Pancreas (tissue), 10 donors: ENCODE measurements at regions not wholly inside any gene's neighbourhood (a gene's known extent, or its start where the extent isn't known, plus 50 kb on each side); places are given as distances from the start of the nearest gene placed in this dataset.
A peak's percentile ranks its signal among the peaks of the same experiment; 100 is the strongest.

ENCODE experiments used
- ATAC-seq, 4 donors: fragments of 200-7000 bp; cut with Tn5 transposase; one replicate each; pipeline versions ENCODE4 v1.8.0 to v1.9.1; 2020; ENCODE audit warnings: mild to moderate bottlenecking in 4 of 4, moderate library complexity in 4 of 4
- DNase-seq, 6 donors: peaks; one replicate each; pipeline ENCODE4 v3.0.0-alpha.2; 2020
- FAIRE-seq: peaks from 2 replicates; lab custom pipeline; 2012; peaks lifted over from hg19 to GRCh38; lab: Jason Lieb, UNC
- H3K27ac ChIP-seq, 4 donors: fragments of 200-600 bp; sonication (generic); 1 replicate in 3 of 4; 2 replicates in 1 of 4; pipeline versions ENCODE4 v1.5.0 to v1.8.0; 2020
- H3K27me3 ChIP-seq, 4 donors: fragments of 200-600 bp; one replicate each; pipeline ENCODE4 v1.8.0; 2021
- H3K36me3 ChIP-seq, 3 donors: fragments of 200-600 bp; sonication (generic) in 1 of 3; one replicate each; pipeline versions ENCODE4 v1.5.0 to v1.8.0; 2020 to 2021
- H3K4me1 ChIP-seq, 3 donors: fragments of 200-600 bp; one replicate each; pipeline ENCODE4 v1.8.0; 2021
- H3K4me3 ChIP-seq, 4 donors: fragments of 200-600 bp; sonication (generic) in 2 of 4; one replicate each; pipeline versions ENCODE4 v1.5.0 to v1.8.0; 2020 to 2021
- H3K9me3 ChIP-seq, 4 donors: fragments of 200-600 bp; one replicate each; pipeline ENCODE4 v1.8.0; 2021
- CTCF ChIP-seq, 4 donors: fragments of 200-600 bp; sonication (generic) in 3 of 4; IDR thresholded peaks; one replicate each; pipeline versions ENCODE4 v1.5.0 to v1.8.0; 2021; ENCODE audit warnings: antibody characterized with exemption in 4 of 4
- WGBS, 2 donors: extraction: QIAGEN DNeasy Blood & Tissue Kit; methylation state at CpG; one replicate each; pipeline ENCODE4 v1.1.7; 2013; 5-methylcytosine and 5-hydroxymethylcytosine counted together
- intact Hi-C, 3 donors: fragments of 100-400 bp; cut with DNase I; formaldehyde crosslinking; loops; one replicate each; pipeline versions ENCODE4 v1.11.1 to v1.14.2; 2022
- donor health status: healthy with polysubstance abuse.
- donor health status: DM: no; HTN: no; CAD: no; lungs with moderate emphysema.
- donor health status: DM: no; HTN: no; CAD: no.
- donor health status: control.
- donor health status: control.
- donor health status: Bipolar disorder and iron deficiency.
- donor health status: DM: yes; HTN: yes; CAD: no.
- donor health status: DM: no; HTN: no; CAD: no.
- donor health status: DM: no; HTN: no; CAD: no.
- donor health status: DM: yes; HTN: yes; CAD: no.

- H3K27me3 ChIP-seq: no peaks in the 10 kb centered on the region
- no peak for ATAC-seq
- no peak overlapping the region for H3K4me3 ChIP-seq
- TF ChIP-seq CTCF (IDR thresholded peaks at IDR 0.05): no peak
- no peaks in the 10 kb centered on the region for H3K9me3 ChIP-seq
- WGBS, 2 donors: 69 to 86% methylated on average over 6 of the region's 6 CpGs
- no peak overlapping the region for H3K27ac ChIP-seq
- intact Hi-C loops: no loop called here
- no peaks in the 10 kb centered on the region for H3K4me1 ChIP-seq
- no peak for DNase-seq
- H3K36me3 ChIP-seq: no peaks in the 10 kb centered on the region
- FAIRE-seq: no peak
Measured at GRCh38 chr17:71276079-71276478, 844.7 kb upstream of the SOX9 start.

GRCh38 chr17:71283486-71283885 lies 837.3 kb upstream of the SOX9 start:
- DNase-seq: no peak
- no peak overlapping the region for H3K27ac ChIP-seq
- 73 to 82% methylated on average over 4 of the region's 4 CpGs for WGBS, 2 donors
- no peaks in the 10 kb centered on the region for H3K27me3 ChIP-seq
- intact Hi-C loops: no loop called here
- no peaks in the 10 kb centered on the region for H3K4me1 ChIP-seq
- no peaks in the 10 kb centered on the region for H3K36me3 ChIP-seq
- no peak for ATAC-seq
- no peak for TF ChIP-seq CTCF (IDR thresholded peaks at IDR 0.05)
- FAIRE-seq: no peak
- H3K4me3 ChIP-seq: no peak overlapping the region
- H3K9me3 ChIP-seq: no peaks in the 10 kb centered on the region

DNA sequence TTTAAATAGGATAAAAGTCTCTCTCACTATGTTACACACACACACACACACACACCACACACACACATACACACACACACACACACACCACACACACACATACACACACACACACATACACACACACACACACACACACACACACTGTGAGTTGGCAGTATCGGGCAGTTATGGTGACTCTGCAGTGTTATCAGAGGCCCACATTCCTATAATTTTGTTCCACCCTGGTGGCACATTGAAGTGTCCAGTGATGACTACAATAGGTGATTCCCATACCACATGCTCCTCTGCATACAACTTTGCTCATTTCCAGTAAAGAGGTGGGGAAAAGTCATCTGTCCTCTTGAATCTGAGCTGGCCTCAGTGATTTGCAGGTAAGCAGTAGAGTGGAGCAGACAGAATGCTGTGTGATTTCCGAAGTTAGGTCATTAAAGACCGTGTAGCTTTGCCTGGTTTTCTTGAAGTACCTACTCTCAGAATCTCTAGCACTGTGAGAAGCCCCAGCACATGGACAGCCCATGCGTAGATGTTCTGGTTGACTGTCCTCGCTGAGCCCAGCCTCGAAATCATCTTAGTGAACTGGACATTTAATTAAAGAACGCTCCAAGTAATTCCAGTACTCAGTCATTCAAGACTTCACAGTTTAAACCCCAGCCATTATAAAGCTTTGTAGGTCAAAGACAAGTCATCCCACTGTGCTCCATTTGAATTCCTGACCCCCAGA lies 836.6 kb upstream of the SOX9 start:
- Histone ChIP-seq H3K27ac (no peak overlapping the region), H3K9me3 (no peaks in the 10 kb centered on the region), H3K36me3 (no peaks in the 10 kb centered on the region), H3K4me1 (no peaks in the 10 kb centered on the region), H3K4me3 (no peak overlapping the region), H3K27me3 (no peaks in the 10 kb centered on the region)
- FAIRE-seq: no peak
- TF ChIP-seq CTCF (IDR thresholded peaks at IDR 0.05): no peak
- 81% methylated on average over 7 of the region's 7 CpGs for WGBS, 2 donors
- no peak for DNase-seq
- intact Hi-C loops: no loop called here
- no peak for ATAC-seq

GRCh38 chr17:71286625-71287024 lies 834.2 kb upstream of the SOX9 start:
- Histone ChIP-seq H3K27me3 (no peaks in the 10 kb centered on the region), H3K4me3 (no peak overlapping the region), H3K27ac (no peak overlapping the region), H3K36me3 (no peaks in the 10 kb centered on the region), H3K9me3 (no peaks in the 10 kb centered on the region), H3K4me1 (no peaks in the 10 kb centered on the region)
- FAIRE-seq (no peak), ATAC-seq (no peak), DNase-seq (no peak)
- intact Hi-C loops: no loop called here
- TF ChIP-seq CTCF (IDR thresholded peaks at IDR 0.05): no peak
- WGBS, 2 donors: 73 to 83% methylated on average over 7 of the region's 7 CpGs

GRCh38 chr17:71287071-71287823 lies 833.6 kb upstream of the SOX9 start:
- ATAC-seq (peak in 1 of 4 donors; percentile 22), DNase-seq (no peak), FAIRE-seq (no peak)
- H3K27me3 ChIP-seq: no peaks in the 10 kb centered on the region
- intact Hi-C loops: no loop called here
- H3K36me3 ChIP-seq: no peaks in the 10 kb centered on the region
- TF ChIP-seq CTCF (IDR thresholded peaks at IDR 0.05): no peak
- no peak overlapping the region for H3K4me3 ChIP-seq
- WGBS, 2 donors: 31 to 41% methylated on average over 17 of the region's 17 CpGs
- no peak overlapping the region for H3K27ac ChIP-seq
- no peaks in the 10 kb centered on the region for H3K4me1 ChIP-seq
- no peaks in the 10 kb centered on the region for H3K9me3 ChIP-seq
